B cell (primary cell): ENCODE measurements at regions not wholly inside any gene's neighbourhood (a gene's known extent, or its start where the extent isn't known, plus 50 kb on each side); places are given as distances from the start of the nearest gene placed in this dataset.

Experiments
- ATAC-seq: fragments of 200-7000 bp; cut with Tn5 transposase; one replicate; pipeline ENCODE4 v1.10.0; 2021; ENCODE audit warnings: low read depth, mild to moderate bottlenecking, moderate number of reproducible peaks, moderate library complexity
- CTCF ChIA-PET: fragments of 350-600 bp; sonication (Branson Sonifier 250); formaldehyde crosslinking; loops from one replicate; lab custom pipeline; 2021; ENCODE audit warnings: antibody characterized with exemption, inconsistent platforms; lab: Charles Lee
- POLR2A ChIA-PET: fragments of 350-600 bp; sonication (Branson Sonifier 250); formaldehyde crosslinking; loops from one replicate; lab custom pipeline; 2021; ENCODE audit warnings: antibody characterized with exemption; lab: Charles Lee
- DNase-seq: peaks from one replicate; pipeline ENCODE4 v3.0.0; 2013
- H2AFZ ChIP-seq: 2 replicates; pipeline ENCODE4 v1.6.1; 2012; ENCODE audit warnings: mild to moderate bottlenecking, low read depth, low read length; ENCODE audit not compliant: insufficient read depth, poor library complexity, severe bottlenecking
- H3K27ac ChIP-seq, 2 donors: 1 replicate in 1 of 2; 2 replicates in 1 of 2; pipeline ENCODE4 v1.5.1; 2012 to 2013; ENCODE audit warnings: low read length in 2 of 2, mild to moderate bottlenecking in 2 of 2, moderate library complexity in 1 of 2
- H3K27me3 ChIP-seq, 4 experiments: fragments of 200-600 bp in 1 of 4; sonication (generic) in 1 of 4; replicated peaks in 1 of 4; 1 replicate in 2 of 4; 2 replicates in 2 of 4; pipeline versions ENCODE4 v1.6.1 to v1.7.0; 2013 to 2016; ENCODE audit warnings: low read length in 3 of 4, mild to moderate bottlenecking in 2 of 4, mixed read lengths in 1 of 4, moderate library complexity in 1 of 4; ENCODE audit not compliant: insufficient read depth in 4 of 4, control insufficient read depth in 3 of 4; ENCODE audit errors: control extremely low read depth in 1 of 4
- H3K36me3 ChIP-seq, 2 experiments: replicated peaks in 1 of 2; 1 replicate in 1 of 2; 2 replicates in 1 of 2; pipeline versions ENCODE4 v1.6.1 to v1.7.1; 2013; ENCODE audit warnings: low read length in 1 of 2; ENCODE audit not compliant: insufficient read depth in 2 of 2, control insufficient read depth in 1 of 2; ENCODE audit errors: control extremely low read depth in 1 of 2, extremely low read depth in 1 of 2
- H3K4me1 ChIP-seq, 2 donors: fragments of 200-600 bp in 1 of 2; sonication (generic) in 1 of 2; 1 replicate in 1 of 2; 2 replicates in 1 of 2; pipeline versions ENCODE4 v1.5.1 to v1.6.1; 2013 to 2017; ENCODE audit warnings: low read length in 2 of 2; ENCODE audit not compliant: control insufficient read depth in 2 of 2, insufficient read depth in 2 of 2
- H3K4me2 ChIP-seq: replicated peaks from 2 replicates; pipeline ENCODE3; 2012; ENCODE audit warnings: mild to moderate bottlenecking, low read depth, low read length; ENCODE audit not compliant: poor library complexity, severe bottlenecking
- H3K4me3 ChIP-seq, 5 experiments: fragments of 200-600 bp in 1 of 5; sonication (generic) in 1 of 5; 1 replicate in 3 of 5; 2 replicates in 2 of 5; pipeline versions ENCODE4 v1.5.1 to v1.7.0; 2011 to 2016; ENCODE audit warnings: low read length in 4 of 5, mild to moderate bottlenecking in 4 of 5, low read depth in 2 of 5, control low read depth in 1 of 5, moderate library complexity in 1 of 5; ENCODE audit not compliant: insufficient read depth in 1 of 5; ENCODE audit errors: control extremely low read depth in 1 of 5, extremely low read depth in 1 of 5
- H3K79me2 ChIP-seq: fragments of 200-600 bp; sonication (generic); one replicate; pipeline ENCODE4 v1.6.0; 2016; ENCODE audit warnings: low read length; ENCODE audit not compliant: control insufficient read depth, insufficient read depth
- H3K9ac ChIP-seq: fragments of 200-600 bp; sonication (generic); 2 replicates; pipeline ENCODE4 v1.6.1; 2017; ENCODE audit warnings: mild to moderate bottlenecking, low read length, moderate library complexity
- H3K9me3 ChIP-seq, 3 donors: one replicate each; pipeline versions ENCODE4 v1.6.1 to v1.7.1; 2013; ENCODE audit warnings: low read length in 2 of 3; ENCODE audit not compliant: control insufficient read depth in 2 of 3, insufficient read depth in 1 of 3; ENCODE audit errors: control extremely low read depth in 1 of 3
- H4K20me1 ChIP-seq: 2 replicates; pipeline ENCODE4 v1.6.0; 2012; ENCODE audit warnings: mild to moderate bottlenecking, low read length; ENCODE audit not compliant: insufficient read depth, control insufficient read depth, poor library complexity, severe bottlenecking
- H3K27ac Mint-ChIP-seq: one replicate; pipeline ENCODE4 v1.8.0; 2021; ENCODE audit warnings: mixed read lengths
- H3K27me3 Mint-ChIP-seq: one replicate; pipeline ENCODE4 v1.8.0; 2021; ENCODE audit warnings: mixed read lengths
- H3K4me1 Mint-ChIP-seq: one replicate; pipeline ENCODE4 v1.8.0; 2021; ENCODE audit warnings: mixed read lengths
- H3K4me3 Mint-ChIP-seq: one replicate; pipeline ENCODE4 v1.8.0; 2021; ENCODE audit warnings: mixed read lengths
- H3K9me3 Mint-ChIP-seq: one replicate; pipeline ENCODE4 v1.8.0; 2022; ENCODE audit warnings: mixed read lengths; ENCODE audit not compliant: insufficient read depth
- CTCF ChIP-seq: fragments of 200-600 bp; IDR thresholded peaks from one replicate; pipeline ENCODE4 v1.8.0; 2022; ENCODE audit warnings: antibody characterized with exemption, mild to moderate bottlenecking
- EZH2 ChIP-seq: IDR thresholded peaks from 2 replicates; pipeline ENCODE4 v1.6.1; 2012; ENCODE audit warnings: borderline replicate concordance, low read depth, mild to moderate bottlenecking, moderate library complexity, low read length; ENCODE audit not compliant: insufficient read depth, poor library complexity, severe bottlenecking
- WGBS: methylation state at CpG from one replicate; pipeline ENCODE4 v1.1.5; 2013; ENCODE audit warnings: missing lambda C conversion rate; ENCODE audit not compliant: insufficient coverage; 5-methylcytosine and 5-hydroxymethylcytosine counted together
- intact Hi-C: fragments of 100-400 bp; cut with micrococcal nuclease; formaldehyde crosslinking; loops from one replicate; pipeline ENCODE4 v1.10.0; 2022

GRCh38 chr19:30667227-30667626 is 295.0 kb downstream of the ZNF536 start:
- Histone ChIP-seq H3K36me3 (no peaks in the 10 kb centered on the region), H3K9me3 (peaks cover 0 to 7% (median 0%) of the 10 kb centered on the region in 3 donors), H3K27ac (no peak overlapping the region), H4K20me1 (no peaks in the 10 kb centered on the region), H3K4me2 (no peak overlapping the region), H3K9ac (no peak overlapping the region), H2AFZ (no peak overlapping the region), H3K4me3 (no peak overlapping the region), H3K4me1 (no peaks in the 10 kb centered on the region), H3K27me3 (peaks cover 0 to 30% (median 0%) of the 10 kb centered on the region in 4 experiments), H3K79me2 (no peaks in the 10 kb centered on the region)
- no peak overlapping the region for H3K4me3 Mint-ChIP-seq
- ATAC-seq (no peak), DNase-seq (no peak)
- 74% methylated on average over 3 of the region's 7 CpGs for WGBS
- ChIA-PET POLR2A (no interaction called here), CTCF (interaction anchor here (0.9 to 1.7 kb wide), 4 partner anchors 9 to 1558 kb away, joined by 3 to 13 read pairs (median 4); no protein-coding TSS in a partner anchor)
- H3K9me3 Mint-ChIP-seq: no peaks in the 10 kb centered on the region
- peaks cover 8% of the 10 kb centered on the region for H3K27me3 Mint-ChIP-seq
- no peak overlapping the region for H3K27ac Mint-ChIP-seq
- intact Hi-C loops: no loop called here
- H3K4me1 Mint-ChIP-seq: no peaks in the 10 kb centered on the region
- TF ChIP-seq EZH2 (no peak), CTCF (no peak)

GRCh38 chr19:30666301-30666803 is 294.2 kb downstream of the ZNF536 start:
- Mint-ChIP-seq H3K4me1 (no peaks in the 10 kb centered on the region), H3K4me3 (no peak overlapping the region), H3K9me3 (no peaks in the 10 kb centered on the region), H3K27me3 (peaks cover 8% of the 10 kb centered on the region), H3K27ac (no peak overlapping the region)
- H3K4me2 ChIP-seq: no peak overlapping the region
- no peaks in the 10 kb centered on the region for H3K79me2 ChIP-seq
- ChIA-PET POLR2A (no interaction called here), CTCF (interaction anchor here (0.6 to 1.7 kb wide), 8 partner anchors 9 to 1904 kb away, joined by 3 to 13 read pairs (median 3); no protein-coding TSS in a partner anchor)
- H3K36me3 ChIP-seq: no peaks in the 10 kb centered on the region
- peaks cover 0 to 30% (median 0%) of the 10 kb centered on the region in 4 experiments for H3K27me3 ChIP-seq
- H3K4me3 ChIP-seq: no peak overlapping the region
- ATAC-seq (peak; percentile 21), DNase-seq (peak; percentile 27)
- no peak overlapping the region for H3K9ac ChIP-seq
- no peaks in the 10 kb centered on the region for H3K4me1 ChIP-seq
- intact Hi-C loops: no loop called here
- no peak overlapping the region for H2AFZ ChIP-seq
- peaks cover 0 to 7% (median 0%) of the 10 kb centered on the region in 3 donors for H3K9me3 ChIP-seq
- no peaks in the 10 kb centered on the region for H4K20me1 ChIP-seq
- no peak overlapping the region for H3K27ac ChIP-seq
- 8% methylated on average over 4 of the region's 11 CpGs for WGBS
- TF ChIP-seq CTCF (peak; percentile 81), EZH2 (no peak)
